Right lobe of liver (tissue), 6 donors: ENCODE measurements at regions not wholly inside any gene's neighbourhood (a gene's known extent, or its start where the extent isn't known, plus 50 kb on each side); places are given as distances from the start of the nearest gene placed in this dataset.
A peak's percentile ranks its signal among the peaks of the same experiment; 100 is the strongest.

Experiments used
- ATAC-seq, 4 donors: fragments of 200-7000 bp; cut with Tn5 transposase; one replicate each; pipeline ENCODE4 v1.9.1; 2020; ENCODE audit warnings: mild to moderate bottlenecking in 4 of 4, moderate library complexity in 4 of 4
- DNase-seq, 3 donors: peaks; one replicate each; pipeline ENCODE4 v3.0.0-alpha.2; 2020
- H3K27ac ChIP-seq, 3 donors: fragments of 200-600 bp; one replicate each; pipeline ENCODE4 v1.8.0; 2022
- H3K27me3 ChIP-seq, 2 donors: fragments of 200-600 bp; one replicate each; pipeline ENCODE4 v1.8.0; 2022
- H3K36me3 ChIP-seq, 4 donors: fragments of 200-600 bp; sonication (generic) in 1 of 4; one replicate each; pipeline versions ENCODE4 v1.5.1 to v1.8.0; 2017 to 2022; ENCODE audit warnings: control low read depth in 1 of 4
- H3K4me1 ChIP-seq, 4 donors: fragments of 200-600 bp; sonication (generic) in 1 of 4; one replicate each; pipeline versions ENCODE4 v1.5.1 to v1.8.0; 2017 to 2022; ENCODE audit warnings: control low read depth in 1 of 4
- H3K4me3 ChIP-seq, 3 donors: fragments of 200-600 bp; one replicate each; pipeline ENCODE4 v1.8.0; 2022
- H3K9me3 ChIP-seq, 4 donors: fragments of 200-600 bp; sonication (generic) in 1 of 4; one replicate each; pipeline versions ENCODE4 v1.5.1 to v1.8.0; 2017 to 2022; ENCODE audit warnings: control low read depth in 1 of 4
- CTCF ChIP-seq, 4 donors: fragments of 200-600 bp in 3 of 4; fragments of 450-650 bp in 1 of 4; IDR thresholded peaks; one replicate each; pipeline versions ENCODE4 v1.5.1 to v1.8.0; 2016 to 2022; ENCODE audit warnings: antibody characterized with exemption in 4 of 4, mild to moderate bottlenecking in 2 of 4
- POLR2A ChIP-seq: fragments of 450-650 bp; IDR thresholded peaks from one replicate; pipeline ENCODE4 v1.6.1; 2017; ENCODE audit warnings: antibody characterized with exemption, mild to moderate bottlenecking
- WGBS: methylation state at CpG from one replicate; pipeline ENCODE4 v1.1.6; 2018; ENCODE audit warnings: low coverage, low lambda C conversion rate; ENCODE audit not compliant: insufficient coverage; ENCODE audit errors: missing lambda C conversion rate; 5-methylcytosine and 5-hydroxymethylcytosine counted together
- intact Hi-C, 2 donors: fragments of 100-400 bp; cut with DNase I; formaldehyde crosslinking; loops; one replicate each; pipeline versions ENCODE4 v1.11.2 to v1.14.1; 2022
- donor health status: DM: no; HTN: yes; CAD: no.
- donor health status: DM: no; HTN: no; CAD: no.
- donor health status: DM: no; HTN: no; CAD: no.
- donor health status: DM: no; HTN: yes; CAD: no.
- donor health status: DM: no; HTN: yes; CAD: no.

DNA sequence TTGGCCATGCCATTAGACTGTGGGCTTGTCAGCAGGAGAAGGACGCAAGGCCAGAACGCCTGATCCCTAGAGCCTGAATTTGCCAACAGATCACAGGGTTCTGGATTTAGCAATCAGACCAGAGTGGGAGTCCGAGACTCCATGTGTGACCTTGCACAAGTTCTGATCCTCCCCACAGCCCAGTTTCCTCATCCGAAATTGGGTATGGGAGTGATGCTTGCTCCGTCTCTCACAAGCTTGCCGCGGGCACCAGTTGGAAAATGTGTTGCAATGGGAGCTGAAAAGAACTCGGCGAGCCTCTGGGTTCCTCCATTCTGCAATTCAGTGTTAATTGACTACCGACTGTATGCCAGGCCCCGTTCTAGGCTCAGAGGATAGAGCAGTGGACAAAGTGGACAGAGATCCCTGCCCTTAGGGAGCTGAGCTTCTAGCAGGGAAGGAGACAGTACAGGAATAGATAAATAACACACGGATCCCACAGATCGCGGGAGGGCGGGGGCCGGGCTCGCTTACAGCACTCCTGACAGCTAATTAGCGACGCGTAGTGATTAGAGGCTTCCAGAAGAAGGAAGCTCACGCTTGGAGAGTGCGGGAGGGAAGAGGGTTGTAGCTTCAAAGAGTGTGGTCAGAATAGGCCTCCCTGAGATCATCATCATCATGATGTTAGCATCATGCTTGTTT is 150.4 kb upstream of the CIBAR2 start:
- DNase-seq, result no peak
- Histone ChIP-seq H3K4me3 (no peak overlapping the region), H3K4me1 (no peaks in the 10 kb centered on the region), H3K27ac (no peak overlapping the region), H3K36me3 (no peaks in the 10 kb centered on the region), H3K27me3 (no peaks in the 10 kb centered on the region), H3K9me3 (no peaks in the 10 kb centered on the region)
- ATAC-seq, result no peak
- TF ChIP-seq POLR2A (no peak), CTCF (IDR thresholded peaks at IDR 0.05) (no peak)
- intact Hi-C loops, result no loop called here
- WGBS, result 81% methylated on average over 12 of the region's 22 CpGs

DNA sequence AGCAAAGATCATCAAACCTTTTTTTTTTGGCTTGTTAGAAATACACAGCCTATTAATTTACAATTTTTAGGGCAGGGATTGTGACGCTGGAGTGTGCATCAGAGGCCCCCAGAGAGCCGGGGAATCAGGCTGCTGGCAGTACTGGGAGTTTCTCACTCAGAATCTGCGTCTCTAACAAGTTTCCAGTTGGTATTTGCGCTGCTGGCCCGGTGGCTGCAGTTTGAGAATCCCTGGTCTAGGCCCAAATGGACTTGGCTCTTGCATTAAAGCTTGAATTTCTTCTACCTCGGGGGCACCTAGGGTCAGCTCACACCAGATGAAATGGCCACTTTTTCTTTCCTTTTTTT is 150.9 kb upstream of the CIBAR2 start:
- no peak for DNase-seq
- Histone ChIP-seq H3K4me1 (no peaks in the 10 kb centered on the region), H3K4me3 (no peak overlapping the region), H3K36me3 (no peaks in the 10 kb centered on the region), H3K27me3 (no peaks in the 10 kb centered on the region), H3K27ac (no peak overlapping the region), H3K9me3 (no peaks in the 10 kb centered on the region)
- 7% methylated on average over 4 of the region's 6 CpGs for WGBS
- intact Hi-C loops, result no loop called here
- peak in 1 of 4 donors; percentile 15 for ATAC-seq
- no peak for TF ChIP-seq POLR2A
- TF ChIP-seq CTCF (IDR thresholded peaks at IDR 0.05), result no peak

- no peaks in the 10 kb centered on the region for H3K36me3 ChIP-seq
- H3K4me3 ChIP-seq, result no peak overlapping the region
- H3K4me1 ChIP-seq, result no peaks in the 10 kb centered on the region
- no peaks in the 10 kb centered on the region for H3K9me3 ChIP-seq
- no peak overlapping the region for H3K27ac ChIP-seq
- WGBS, result 91% methylated on average over 13 of the region's 15 CpGs
- no peak for TF ChIP-seq CTCF (IDR thresholded peaks at IDR 0.05)
- TF ChIP-seq POLR2A, result no peak
- ATAC-seq (no peak), DNase-seq (no peak)
- intact Hi-C loops, result no loop called here
- no peaks in the 10 kb centered on the region for H3K27me3 ChIP-seq
Observed at GRCh38 chr16:85264752-85265151, 152.5 kb upstream of the CIBAR2 start.

- H3K4me3 ChIP-seq, result no peak overlapping the region
- no peak for TF ChIP-seq CTCF (IDR thresholded peaks at IDR 0.05)
- no peak for TF ChIP-seq POLR2A
- intact Hi-C loops, result no loop called here
- H3K27ac ChIP-seq, result no peak overlapping the region
- no peaks in the 10 kb centered on the region for H3K27me3 ChIP-seq
- no peak for ATAC-seq
- no peaks in the 10 kb centered on the region for H3K4me1 ChIP-seq
- no peaks in the 10 kb centered on the region for H3K9me3 ChIP-seq
- WGBS, result no CpG with 5 or more reads among the region's 13 CpGs
- no peaks in the 10 kb centered on the region for H3K36me3 ChIP-seq
- DNase-seq, result no peak
Observed at GRCh38 chr16:85265161-85265784, 153.0 kb upstream of the CIBAR2 start.
